ENCODE measurements at regions not wholly inside any gene's neighbourhood (a gene's known extent, or its start where the extent isn't known, plus 50 kb on each side); places are given as distances from the start of the nearest gene placed in this dataset.

GRCh38 chr2:41152318-41152717 is 700.4 kb upstream of the SLC8A1 start:
- no peaks in the 10 kb centered on the region for H3K27me3 ChIP-seq (ENCODE audit: insufficient read depth, low read depth)
- DNase-seq = no peak
- POLR2A ChIA-PET (ENCODE audit: unreplicated experiment) = no interaction called here
- no peaks in the 10 kb centered on the region for H3K9me3 ChIP-seq (ENCODE audit: insufficient read depth, low read depth)
- H2AFZ ChIP-seq = no peak overlapping the region
- TF ChIP-seq CTCF (conservative IDR thresholded peaks at IDR 0.05) (no peak), EZH2 (IDR thresholded peaks at IDR 0.05; ENCODE audit: low read depth) (no peak)
- H3K79me2 ChIP-seq (ENCODE audit: low read depth) = no peaks in the 10 kb centered on the region
- no peak overlapping the region for H3K27ac ChIP-seq
- H4K20me1 ChIP-seq (ENCODE audit: insufficient read depth) = no peaks in the 10 kb centered on the region
- no peak overlapping the region for H3K4me3 ChIP-seq
- CTCF ChIA-PET = no interaction called here
- intact Hi-C loops (cut with micrococcal nuclease; ENCODE audit: unreplicated experiment) = no loop called here
- no peaks in the 10 kb centered on the region for H3K36me3 ChIP-seq (ENCODE audit: low read depth)
- no peaks in the 10 kb centered on the region for H3K4me1 ChIP-seq (replicated peaks; ENCODE audit: insufficient read depth)
- no TSS peak for BruUV-seq (replicated peaks)
- H3K4me2 ChIP-seq = no peak overlapping the region
- H3K9me2 ChIP-seq (ENCODE audit: insufficient read depth) = no peaks in the 10 kb centered on the region
- no peaks in the 10 kb centered on the region for H3F3A ChIP-seq (ENCODE audit: insufficient read depth, low read depth)

GRCh38 chr2:41160439-41160838 is 708.5 kb upstream of the SLC8A1 start:
- TF ChIP-seq CTCF (conservative IDR thresholded peaks at IDR 0.05) = no peak
- no peak for TF ChIP-seq EZH2 (IDR thresholded peaks at IDR 0.05; ENCODE audit: low read depth)
- Histone ChIP-seq H3K27ac (no peak overlapping the region), H4K20me1 (ENCODE audit: insufficient read depth) (no peaks in the 10 kb centered on the region; the same call in 1 of the 2 replicates), H3K9me2 (ENCODE audit: insufficient read depth) (no peaks in the 10 kb centered on the region), H3K4me3 (no peak overlapping the region), H3K4me2 (no peak overlapping the region), H3K4me1 (replicated peaks; ENCODE audit: insufficient read depth) (no peaks in the 10 kb centered on the region), H3K79me2 (ENCODE audit: low read depth) (no peaks in the 10 kb centered on the region), H3K27me3 (ENCODE audit: insufficient read depth, low read depth) (no peaks in the 10 kb centered on the region), H3F3A (ENCODE audit: insufficient read depth, low read depth) (no peaks in the 10 kb centered on the region), H2AFZ (no peak overlapping the region), H3K9me3 (ENCODE audit: insufficient read depth, low read depth) (no peaks in the 10 kb centered on the region), H3K36me3 (ENCODE audit: low read depth) (no peaks in the 10 kb centered on the region)
- POLR2A ChIA-PET (ENCODE audit: unreplicated experiment) = no interaction called here
- BruUV-seq (replicated peaks) = no TSS peak
- CTCF ChIA-PET = no interaction called here
- DNase-seq = no peak
- intact Hi-C loops (cut with micrococcal nuclease; ENCODE audit: unreplicated experiment) = no loop called here

GRCh38 chr2:41167014-41167413 is 715.1 kb upstream of the SLC8A1 start:
- POLR2A ChIA-PET (ENCODE audit: unreplicated experiment) = no interaction called here

More at GRCh38 chr2:41167014-41167413, 715.1 kb upstream of the SLC8A1 start:
- DNase-seq = no peak
- Histone ChIP-seq H3K9me2 (ENCODE audit: insufficient read depth) (no peaks in the 10 kb centered on the region), H3K36me3 (ENCODE audit: low read depth) (no peaks in the 10 kb centered on the region), H3K4me3 (no peak overlapping the region), H3K4me2 (no peak overlapping the region), H3K27ac (no peak overlapping the region), H4K20me1 (ENCODE audit: insufficient read depth) (no peaks in the 10 kb centered on the region), H3K4me1 (replicated peaks; ENCODE audit: insufficient read depth) (no peaks in the 10 kb centered on the region), H3F3A (ENCODE audit: insufficient read depth, low read depth) (no peaks in the 10 kb centered on the region), H2AFZ (no peak overlapping the region), H3K9me3 (ENCODE audit: insufficient read depth, low read depth) (0 out of 2 replicates have a peak, but pooled peaks cover 6% of the 10 kb centered on the region), H3K79me2 (ENCODE audit: low read depth) (no peaks in the 10 kb centered on the region), H3K27me3 (ENCODE audit: insufficient read depth, low read depth) (no peaks in the 10 kb centered on the region)
- CTCF ChIA-PET = no interaction called here
- no TSS peak for BruUV-seq (replicated peaks)
- intact Hi-C loops (cut with micrococcal nuclease; ENCODE audit: unreplicated experiment) = no loop called here
- no peak for TF ChIP-seq EZH2 (IDR thresholded peaks at IDR 0.05; ENCODE audit: low read depth)
- no peak for TF ChIP-seq CTCF (conservative IDR thresholded peaks at IDR 0.05)

Measured in PC-9 (cell line).